GM04503 (cell line): ENCODE measurements at regions not wholly inside any gene's neighbourhood (a gene's known extent, or its start where the extent isn't known, plus 50 kb on each side); places are given as distances from the start of the nearest gene placed in this dataset.

ENCODE experiments used
- DNase-seq: peaks from one replicate; pipeline ENCODE4 v3.0.0-alpha.2; 2012; ENCODE audit warnings: low read depth

- no peak for DNase-seq
Measured at GRCh38 chr12:118855858-118856257, 125.5 kb upstream of the SRRM4 start.

GRCh38 chr12:118866346-118866745 lies 115.0 kb upstream of the SRRM4 start:
- no peak for DNase-seq

- no peak for DNase-seq
Measured at GRCh38 chr12:118870551-118870950, 110.8 kb upstream of the SRRM4 start.

- DNase-seq = no peak
Measured at GRCh38 chr12:118874698-118875548, 106.4 kb upstream of the SRRM4 start.

- no peak for DNase-seq
Measured at GRCh38 chr12:118880720-118881493, 100.4 kb upstream of the SRRM4 start.

GRCh38 chr12:118884226-118884625 lies 97.1 kb upstream of the SRRM4 start:
- no peak for DNase-seq

GRCh38 chr12:118900993-118901392 lies 80.3 kb upstream of the SRRM4 start:
- no peak for DNase-seq

- no peak for DNase-seq
Measured at GRCh38 chr12:118908811-118909210, 72.5 kb upstream of the SRRM4 start.

- DNase-seq = no peak
Measured at GRCh38 chr12:118912697-118913270, 68.6 kb upstream of the SRRM4 start.

- no peak for DNase-seq
Measured at GRCh38 chr12:118921761-118922160, 59.6 kb upstream of the SRRM4 start.

GRCh38 chr12:118922405-118922804 lies 58.9 kb upstream of the SRRM4 start:
- DNase-seq = no peak

GRCh38 chr12:118925407-118925806 lies 55.9 kb upstream of the SRRM4 start:
- DNase-seq = no peak

GRCh38 chr12:118925826-118926225 lies 55.5 kb upstream of the SRRM4 start:
- no peak for DNase-seq
